ENCODE measurements at regions not wholly inside any gene's neighbourhood (a gene's known extent, or its start where the extent isn't known, plus 50 kb on each side); places are given as distances from the start of the nearest gene placed in this dataset.

- no peak overlapping the region for H3K4me3 Mint-ChIP-seq (ENCODE audit: unreplicated experiment)
- ChIA-PET POLR2A (no interaction called here), CTCF (no interaction called here)
- no peak for TF ChIP-seq CTCF (IDR thresholded peaks at IDR 0.05; ENCODE audit: unreplicated experiment)
- H3K36me3 Mint-ChIP-seq (ENCODE audit: insufficient read depth, unreplicated experiment): no peaks in the 10 kb centered on the region
- no TSS peak for BruUV-seq (replicated peaks)
- no peak overlapping the region for H3K27ac Mint-ChIP-seq (ENCODE audit: low read depth, unreplicated experiment)
- H3K9me3 Mint-ChIP-seq (ENCODE audit: unreplicated experiment): peaks cover 18% of the 10 kb centered on the region
- no peaks in the 10 kb centered on the region for H3K4me1 Mint-ChIP-seq (ENCODE audit: insufficient read depth, unreplicated experiment)
- no peak for DNase-seq (ENCODE audit: unreplicated experiment)
- intact Hi-C loops (cut with micrococcal nuclease): no loop called here
- no peaks in the 10 kb centered on the region for H3K27me3 Mint-ChIP-seq (ENCODE audit: insufficient read depth, unreplicated experiment)
Measured at GRCh38 chr4:10381146-10381545, 76.1 kb downstream of the ZNF518B start.

GRCh38 chr4:10380735-10381134 is 76.5 kb downstream of the ZNF518B start:
- no peak overlapping the region for H3K4me3 Mint-ChIP-seq (ENCODE audit: unreplicated experiment)
- no peak overlapping the region for H3K27ac Mint-ChIP-seq (ENCODE audit: low read depth, unreplicated experiment)
- no peaks in the 10 kb centered on the region for H3K27me3 Mint-ChIP-seq (ENCODE audit: insufficient read depth, unreplicated experiment)
- ChIA-PET POLR2A (no interaction called here), CTCF (interaction anchor here (0.6 kb wide), 1 partner anchor 11 kb away, joined by 3 read pairs; no protein-coding TSS in a partner anchor)
- no peaks in the 10 kb centered on the region for H3K4me1 Mint-ChIP-seq (ENCODE audit: insufficient read depth, unreplicated experiment)
- no peak for DNase-seq (ENCODE audit: unreplicated experiment)
- no peaks in the 10 kb centered on the region for H3K36me3 Mint-ChIP-seq (ENCODE audit: insufficient read depth, unreplicated experiment)
- no peak for TF ChIP-seq CTCF (IDR thresholded peaks at IDR 0.05; ENCODE audit: unreplicated experiment)
- BruUV-seq (replicated peaks): no TSS peak
- intact Hi-C loops (cut with micrococcal nuclease): no loop called here
- H3K9me3 Mint-ChIP-seq (ENCODE audit: unreplicated experiment): peaks cover 22% of the 10 kb centered on the region

- no peaks in the 10 kb centered on the region for H3K27me3 Mint-ChIP-seq (ENCODE audit: insufficient read depth, unreplicated experiment)
- POLR2A ChIA-PET: no interaction called here
- peaks cover 7% of the 10 kb centered on the region for H3K9me3 Mint-ChIP-seq (ENCODE audit: unreplicated experiment)
- BruUV-seq (replicated peaks): no TSS peak
- no peak overlapping the region for H3K4me3 Mint-ChIP-seq (ENCODE audit: unreplicated experiment)
- H3K36me3 Mint-ChIP-seq (ENCODE audit: insufficient read depth, unreplicated experiment): no peaks in the 10 kb centered on the region
- no peaks in the 10 kb centered on the region for H3K4me1 Mint-ChIP-seq (ENCODE audit: insufficient read depth, unreplicated experiment)
- no peak overlapping the region for H3K27ac Mint-ChIP-seq (ENCODE audit: low read depth, unreplicated experiment)
- no peak for TF ChIP-seq CTCF (IDR thresholded peaks at IDR 0.05; ENCODE audit: unreplicated experiment)
- DNase-seq (ENCODE audit: unreplicated experiment): no peak
- intact Hi-C loops (cut with micrococcal nuclease): no loop called here
- CTCF ChIA-PET: interaction anchor here (0.7 kb wide), 1 partner anchor 183 kb away, joined by 3 read pairs; no protein-coding TSS in a partner anchor
Measured at GRCh38 chr4:10371869-10372471, 85.3 kb downstream of the ZNF518B start.

GRCh38 chr4:10371121-10371520 is 86.1 kb downstream of the ZNF518B start:
- Mint-ChIP-seq H3K27ac (ENCODE audit: low read depth, unreplicated experiment) (no peak overlapping the region), H3K9me3 (ENCODE audit: unreplicated experiment) (peaks cover 4% of the 10 kb centered on the region), H3K4me3 (ENCODE audit: unreplicated experiment) (no peak overlapping the region), H3K36me3 (ENCODE audit: insufficient read depth, unreplicated experiment) (no peaks in the 10 kb centered on the region), H3K27me3 (ENCODE audit: insufficient read depth, unreplicated experiment) (no peaks in the 10 kb centered on the region), H3K4me1 (ENCODE audit: insufficient read depth, unreplicated experiment) (no peaks in the 10 kb centered on the region)
- TF ChIP-seq CTCF (IDR thresholded peaks at IDR 0.05; ENCODE audit: unreplicated experiment): no peak
- DNase-seq (ENCODE audit: unreplicated experiment): no peak
- intact Hi-C loops (cut with micrococcal nuclease): no loop called here
- ChIA-PET CTCF (interaction anchor here (0.6 to 0.7 kb wide), 2 partner anchors 29 to 917 kb away, joined by 3 read pairs; no protein-coding TSS in a partner anchor), POLR2A (no interaction called here)
- no TSS peak for BruUV-seq (replicated peaks)
